Neural cell (in vitro differentiated cells): ENCODE measurements at regions not wholly inside any gene's neighbourhood (a gene's known extent, or its start where the extent isn't known, plus 50 kb on each side); places are given as distances from the start of the nearest gene placed in this dataset.

Experiments
- H2AFZ ChIP-seq: fragments of 200-600, 300-800 bp; sonication (generic), shearing (Covaris generic); 2 replicates; pipeline ENCODE4 v1.6.0; 2014; ENCODE audit warnings: low read depth, mild to moderate bottlenecking, antibody characterized with exemption, low read length, moderate library complexity
- H3F3A ChIP-seq: fragments of 200-600 bp; shearing (Covaris generic); 2 replicates; pipeline ENCODE4 v1.6.1; 2016; ENCODE audit warnings: mild to moderate bottlenecking, moderate library complexity, mixed read lengths, antibody characterized with exemption, low read length; ENCODE audit not compliant: insufficient read depth, poor library complexity, severe bottlenecking
- H3K27ac ChIP-seq: fragments of 200-600, 300-800 bp; sonication (generic), shearing (Covaris generic); 2 replicates; pipeline ENCODE4 v1.5.1; 2014; ENCODE audit warnings: mild to moderate bottlenecking, low read length, moderate library complexity
- H3K27me3 ChIP-seq: fragments of 300-800, 200-600 bp; sonication (generic), shearing (Covaris generic); 2 replicates; pipeline ENCODE4 v1.6.0; 2014; ENCODE audit warnings: mild to moderate bottlenecking, low read depth, low read length, moderate library complexity; ENCODE audit not compliant: insufficient read depth
- H3K36me3 ChIP-seq: fragments of 300-800, 200-600 bp; sonication (generic), shearing (Covaris generic); 2 replicates; pipeline ENCODE4 v1.5.1; 2014; ENCODE audit warnings: mild to moderate bottlenecking, antibody characterized with exemption, low read length, moderate library complexity; ENCODE audit not compliant: insufficient read depth
- H3K4me2 ChIP-seq: fragments of 300-800, 200-600 bp; sonication (generic), shearing (Covaris generic); 2 replicates; pipeline ENCODE4 v1.6.0; 2014; ENCODE audit warnings: mild to moderate bottlenecking, low read length
- H3K4me3 ChIP-seq: fragments of 300-800, 200-600 bp; sonication (generic), shearing (Covaris generic); 2 replicates; pipeline ENCODE4 v1.5.1; 2014; ENCODE audit warnings: mild to moderate bottlenecking, low read length, moderate library complexity
- H3K79me2 ChIP-seq: fragments of 200-600 bp; shearing (Covaris generic); replicated peaks from 2 replicates; pipeline ENCODE4 v1.6.0; 2014; ENCODE audit warnings: mild to moderate bottlenecking, low read length, moderate library complexity; ENCODE audit not compliant: insufficient read depth
- H3K9ac ChIP-seq: fragments of 300-800, 200-600 bp; sonication (generic), shearing (Covaris generic); 2 replicates; pipeline ENCODE4 v1.6.1; 2016; ENCODE audit warnings: mild to moderate bottlenecking, low read length, mixed read lengths
- H3K9me2 ChIP-seq: fragments of 200-600 bp; shearing (Covaris generic); 2 replicates; pipeline ENCODE4 v1.6.1; 2016; ENCODE audit warnings: mild to moderate bottlenecking, low read length, mixed read lengths; ENCODE audit not compliant: insufficient read depth
- H3K9me3 ChIP-seq: fragments of 200-600, 300-800 bp; sonication (generic), shearing (Covaris generic); 2 replicates; pipeline ENCODE4 v1.6.1; 2016; ENCODE audit warnings: mild to moderate bottlenecking, mixed run types, low read length, moderate library complexity, mixed read lengths
- H4K20me1 ChIP-seq: fragments of 200-600 bp; shearing (Covaris generic); 2 replicates; pipeline ENCODE4 v1.6.1; 2016; ENCODE audit warnings: mild to moderate bottlenecking, mixed run types; ENCODE audit not compliant: insufficient read depth
- CTCF ChIP-seq: fragments of 450-650 bp; IDR thresholded peaks from 2 replicates; pipeline ENCODE4 v1.5.1; 2014; ENCODE audit warnings: antibody characterized with exemption, mild to moderate bottlenecking, moderate library complexity; ENCODE audit not compliant: poor library complexity, severe bottlenecking
- EP300 ChIP-seq: fragments of 450-650 bp; conservative IDR thresholded peaks from 2 replicates; pipeline ENCODE4 v1.6.1; 2014; ENCODE audit warnings: antibody characterized with exemption, mild to moderate bottlenecking, moderate library complexity; ENCODE audit not compliant: poor library complexity, severe bottlenecking
- EZH2 ChIP-seq: fragments of 200-600, 300-800 bp; shearing (Covaris generic), sonication (generic); IDR thresholded peaks from 2 replicates; pipeline ENCODE4 v1.6.1; 2014; ENCODE audit warnings: antibody characterized with exemption, low read length, borderline replicate concordance, mild to moderate bottlenecking; ENCODE audit not compliant: insufficient read depth, poor library complexity, severe bottlenecking
- MXI1 ChIP-seq: fragments of 450-650 bp; conservative IDR thresholded peaks from 2 replicates; pipeline ENCODE4 v1.6.1; 2014; ENCODE audit warnings: antibody characterized with exemption, mild to moderate bottlenecking; ENCODE audit not compliant: poor library complexity, severe bottlenecking
- POLR2AphosphoS5 ChIP-seq: IDR thresholded peaks from 2 replicates; pipeline ENCODE4 v1.6.1; 2012
- RAD21 ChIP-seq: fragments of 450-650 bp; conservative IDR thresholded peaks from 2 replicates; pipeline ENCODE4 v1.6.1; 2014; ENCODE audit warnings: antibody characterized with exemption, mild to moderate bottlenecking, moderate library complexity
- SMC3 ChIP-seq: fragments of 450-650 bp; conservative IDR thresholded peaks from 2 replicates; pipeline ENCODE4 v1.6.1; 2014; ENCODE audit warnings: antibody characterized with exemption, mild to moderate bottlenecking, moderate library complexity; ENCODE audit not compliant: poor library complexity
- TAF1 ChIP-seq: IDR thresholded peaks from 2 replicates; pipeline ENCODE4 v1.6.1; 2012; ENCODE audit warnings: low read depth
- TF ChIP-seq, protein P1 (sequence below): IDR thresholded peaks from 2 replicates; pipeline ENCODE4 v1.6.1; 2012; ENCODE audit warnings: borderline replicate concordance

GRCh38 chr4:122555216-122555615 is 65.7 kb downstream of the IL21 start:
- no peak overlapping the region for H3K27ac ChIP-seq
- no peaks in the 10 kb centered on the region for H3K36me3 ChIP-seq
- H3K79me2 ChIP-seq, result no peaks in the 10 kb centered on the region
- no peak overlapping the region for H3K4me2 ChIP-seq
- no peaks in the 10 kb centered on the region for H3F3A ChIP-seq
- no peaks in the 10 kb centered on the region for H3K9me3 ChIP-seq
- H3K4me3 ChIP-seq, result no peak overlapping the region
- no peak overlapping the region for H2AFZ ChIP-seq
- no peak for TF ChIP-seq EZH2
- TF ChIP-seq EP300, result no peak
- H3K9ac ChIP-seq, result no peak overlapping the region
- H3K9me2 ChIP-seq, result no peaks in the 10 kb centered on the region
- H3K27me3 ChIP-seq, result no peaks in the 10 kb centered on the region
- H4K20me1 ChIP-seq, result no peaks in the 10 kb centered on the region

GRCh38 chr4:122553432-122553831 is 67.4 kb downstream of the IL21 start:
- H2AFZ ChIP-seq, result no peak overlapping the region
- H3K9me2 ChIP-seq, result no peaks in the 10 kb centered on the region
- no peaks in the 10 kb centered on the region for H4K20me1 ChIP-seq
- H3K79me2 ChIP-seq, result no peaks in the 10 kb centered on the region
- no peak overlapping the region for H3K4me3 ChIP-seq
- no peak overlapping the region for H3K27ac ChIP-seq
- H3F3A ChIP-seq, result no peaks in the 10 kb centered on the region
- H3K27me3 ChIP-seq, result no peaks in the 10 kb centered on the region
- no peak overlapping the region for H3K9ac ChIP-seq
- H3K36me3 ChIP-seq, result no peaks in the 10 kb centered on the region
- H3K4me2 ChIP-seq, result no peak overlapping the region
- no peaks in the 10 kb centered on the region for H3K9me3 ChIP-seq
- TF ChIP-seq EZH2, result no peak
- TF ChIP-seq, protein P1, sequence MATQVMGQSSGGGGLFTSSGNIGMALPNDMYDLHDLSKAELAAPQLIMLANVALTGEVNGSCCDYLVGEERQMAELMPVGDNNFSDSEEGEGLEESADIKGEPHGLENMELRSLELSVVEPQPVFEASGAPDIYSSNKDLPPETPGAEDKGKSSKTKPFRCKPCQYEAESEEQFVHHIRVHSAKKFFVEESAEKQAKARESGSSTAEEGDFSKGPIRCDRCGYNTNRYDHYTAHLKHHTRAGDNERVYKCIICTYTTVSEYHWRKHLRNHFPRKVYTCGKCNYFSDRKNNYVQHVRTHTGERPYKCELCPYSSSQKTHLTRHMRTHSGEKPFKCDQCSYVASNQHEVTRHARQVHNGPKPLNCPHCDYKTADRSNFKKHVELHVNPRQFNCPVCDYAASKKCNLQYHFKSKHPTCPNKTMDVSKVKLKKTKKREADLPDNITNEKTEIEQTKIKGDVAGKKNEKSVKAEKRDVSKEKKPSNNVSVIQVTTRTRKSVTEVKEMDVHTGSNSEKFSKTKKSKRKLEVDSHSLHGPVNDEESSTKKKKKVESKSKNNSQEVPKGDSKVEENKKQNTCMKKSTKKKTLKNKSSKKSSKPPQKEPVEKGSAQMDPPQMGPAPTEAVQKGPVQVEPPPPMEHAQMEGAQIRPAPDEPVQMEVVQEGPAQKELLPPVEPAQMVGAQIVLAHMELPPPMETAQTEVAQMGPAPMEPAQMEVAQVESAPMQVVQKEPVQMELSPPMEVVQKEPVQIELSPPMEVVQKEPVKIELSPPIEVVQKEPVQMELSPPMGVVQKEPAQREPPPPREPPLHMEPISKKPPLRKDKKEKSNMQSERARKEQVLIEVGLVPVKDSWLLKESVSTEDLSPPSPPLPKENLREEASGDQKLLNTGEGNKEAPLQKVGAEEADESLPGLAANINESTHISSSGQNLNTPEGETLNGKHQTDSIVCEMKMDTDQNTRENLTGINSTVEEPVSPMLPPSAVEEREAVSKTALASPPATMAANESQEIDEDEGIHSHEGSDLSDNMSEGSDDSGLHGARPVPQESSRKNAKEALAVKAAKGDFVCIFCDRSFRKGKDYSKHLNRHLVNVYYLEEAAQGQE, result no peak
- no peak for TF ChIP-seq MXI1
- TF ChIP-seq CTCF, result no peak
- TF ChIP-seq SMC3, result no peak
- no peak for TF ChIP-seq EP300
- TF ChIP-seq RAD21, result no peak
- no peak for TF ChIP-seq TAF1
- TF ChIP-seq POLR2AphosphoS5, result no peak

- Histone ChIP-seq H3K36me3 (no peaks in the 10 kb centered on the region), H4K20me1 (no peaks in the 10 kb centered on the region), H3K79me2 (no peaks in the 10 kb centered on the region), H3K9ac (no peak overlapping the region), H3K9me3 (no peaks in the 10 kb centered on the region), H2AFZ (no peak overlapping the region), H3K4me3 (no peak overlapping the region), H3F3A (no peaks in the 10 kb centered on the region), H3K27me3 (no peaks in the 10 kb centered on the region), H3K27ac (no peak overlapping the region), H3K9me2 (no peaks in the 10 kb centered on the region), H3K4me2 (no peak overlapping the region)
- TF ChIP-seq POLR2AphosphoS5 (no peak), EZH2 (no peak), CTCF (no peak), SMC3 (no peak), EP300 (no peak)
These were observed 68.0 kb downstream of the IL21 start for GRCh38 chr4:122552898-122553297.
